Left kidney (tissue), 1 donor: ENCODE measurements at regions not wholly inside any gene's neighbourhood (a gene's known extent, or its start where the extent isn't known, plus 50 kb on each side); places are given as distances from the start of the nearest gene placed in this dataset.
A peak's percentile ranks its signal among the peaks of the same experiment; 100 is the strongest.

Experiments
- DNase-seq: peaks from one replicate; pipeline ENCODE4 v3.0.0-alpha.2; 2013

GRCh38 chr20:40960101-40960500, 68.5 kb upstream of the TOP1 start:
- DNase-seq: no peak

- DNase-seq: no peak
Observed at GRCh38 chr20:40960521-40960956, 68.1 kb upstream of the TOP1 start.

GRCh38 chr20:40961176-40961575, 67.4 kb upstream of the TOP1 start:
- DNase-seq: no peak

- DNase-seq: no peak
Observed at GRCh38 chr20:40961686-40962640, 66.7 kb upstream of the TOP1 start.

GRCh38 chr20:40962733-40963504, 65.7 kb upstream of the TOP1 start:
- DNase-seq: peak; percentile 65

- no peak for DNase-seq
Observed at GRCh38 chr20:40963505-40963845, 65.1 kb upstream of the TOP1 start.

- no peak for DNase-seq
Observed at GRCh38 chr20:40965671-40966070, 63.0 kb upstream of the TOP1 start.

- no peak for DNase-seq
Observed at GRCh38 chr20:40966103-40966502, 62.5 kb upstream of the TOP1 start.

GRCh38 chr20:40966516-40967185, 62.0 kb upstream of the TOP1 start:
- no peak for DNase-seq

GRCh38 chr20:40967700-40968099, 60.9 kb upstream of the TOP1 start:
- DNase-seq: no peak

- DNase-seq: peak; percentile 82
Observed at GRCh38 chr20:40968816-40969562, 59.6 kb upstream of the TOP1 start.

GRCh38 chr20:40970218-40970617, 58.4 kb upstream of the TOP1 start:
- DNase-seq: no peak

GRCh38 chr20:40977218-40977617, 51.4 kb upstream of the TOP1 start:
- no peak for DNase-seq

GRCh38 chr20:40978761-40979160, 49.9 kb upstream of the TOP1 start:
- no peak for DNase-seq
